DMS79 treated with DMSO at 0.1 percent for 48 hours (cell line): ENCODE measurements at regions not wholly inside any gene's neighbourhood (a gene's known extent, or its start where the extent isn't known, plus 50 kb on each side); places are given as distances from the start of the nearest gene placed in this dataset.

ENCODE experiments used
- DNase-seq: peaks from one replicate; lab custom pipeline; 2025; lab: John Stamatoyannopoulos, UW

GRCh38 chr12:19710811-19711793 lies 271.8 kb downstream of the AEBP2 start:
- DNase-seq: no peak

GRCh38 chr12:19712041-19712440 lies 272.7 kb downstream of the AEBP2 start:
- DNase-seq: no peak

GRCh38 chr12:19718401-19718800 lies 279.1 kb downstream of the AEBP2 start:
- DNase-seq: no peak

GRCh38 chr12:19719672-19720071 lies 280.4 kb downstream of the AEBP2 start:
- peak; percentile 73 for DNase-seq

- no peak for DNase-seq
Observed at GRCh38 chr12:19726122-19726521, 286.8 kb downstream of the AEBP2 start.

- no peak for DNase-seq
Observed at GRCh38 chr12:19726592-19726991, 287.3 kb downstream of the AEBP2 start.

DNA sequence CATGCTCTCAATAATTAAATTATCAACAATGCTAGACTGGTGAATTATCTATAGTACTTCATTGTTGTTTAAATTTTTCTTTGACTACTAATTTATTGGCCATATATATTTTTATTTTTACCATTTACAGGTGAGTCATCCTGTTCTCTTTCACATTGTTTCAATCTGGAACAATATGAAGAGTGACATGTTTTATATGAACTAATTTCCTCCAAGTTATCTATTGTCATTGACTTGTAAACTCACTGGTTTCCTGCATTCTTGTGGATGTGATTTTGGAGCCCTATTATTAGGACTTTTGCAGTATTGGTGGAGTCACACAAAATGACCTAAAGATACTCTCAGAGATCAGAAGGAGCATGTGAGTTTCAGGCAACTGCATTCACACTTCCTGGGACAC lies 297.7 kb downstream of the AEBP2 start:
- no peak for DNase-seq

DNA sequence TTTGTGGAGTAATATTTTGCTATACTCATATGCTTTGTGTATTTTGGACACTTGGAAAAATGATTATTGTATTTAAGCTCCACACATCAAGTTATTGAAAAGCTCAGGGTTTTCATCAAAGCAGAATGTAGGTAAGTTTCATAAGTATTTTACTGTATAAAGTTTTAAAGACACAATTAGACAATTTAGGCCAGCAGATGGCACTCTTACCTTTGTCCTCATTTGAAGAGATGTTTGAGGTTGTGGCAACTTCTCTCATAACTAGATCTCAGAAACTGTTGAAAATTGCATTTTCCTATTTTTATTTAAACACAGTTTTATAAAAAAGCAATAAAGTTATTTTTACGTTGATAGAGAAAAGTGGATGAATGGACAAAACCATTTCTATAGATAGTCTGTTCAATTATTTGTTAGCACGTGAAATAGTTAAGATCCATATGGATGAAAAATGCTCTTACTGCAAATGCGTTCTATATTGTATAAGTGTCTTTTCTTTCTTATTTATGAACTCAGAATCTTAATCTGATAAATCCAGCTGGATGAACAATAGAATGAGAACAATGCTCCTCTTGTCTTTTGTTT lies 300.0 kb downstream of the AEBP2 start:
- peak; percentile 15 for DNase-seq

DNA sequence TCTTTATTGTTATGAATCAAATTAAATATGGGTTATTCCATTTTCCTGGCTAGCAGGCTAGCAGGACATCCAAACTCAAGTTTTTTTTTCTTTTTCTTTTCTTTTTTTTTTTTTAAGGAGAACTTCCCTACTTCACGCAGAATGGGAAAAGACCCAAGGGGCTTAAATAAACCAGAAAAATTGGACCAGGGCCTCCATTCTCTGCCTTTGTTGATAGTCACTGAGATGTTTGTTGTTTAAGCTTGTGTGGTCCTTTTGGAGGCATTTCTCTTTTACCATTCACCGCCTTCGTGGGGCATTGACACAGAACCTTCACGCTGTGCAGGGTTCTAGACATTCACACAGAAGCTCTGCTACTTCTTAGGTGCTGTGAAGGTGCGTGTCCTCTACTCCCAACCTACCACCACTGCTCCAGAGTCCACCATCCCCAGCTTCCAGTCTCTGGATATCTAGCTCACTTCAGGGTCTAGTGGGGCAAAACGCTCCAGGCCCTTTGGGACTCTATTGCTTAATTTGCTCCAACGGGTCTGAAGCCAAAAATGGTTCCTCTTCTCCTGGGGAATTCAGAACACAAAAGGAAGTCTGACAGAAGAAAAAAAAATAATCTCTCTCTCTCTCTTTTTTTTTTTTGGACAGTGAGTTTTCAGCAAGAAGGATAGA lies 301.3 kb downstream of the AEBP2 start:
- DNase-seq: no peak

DNA sequence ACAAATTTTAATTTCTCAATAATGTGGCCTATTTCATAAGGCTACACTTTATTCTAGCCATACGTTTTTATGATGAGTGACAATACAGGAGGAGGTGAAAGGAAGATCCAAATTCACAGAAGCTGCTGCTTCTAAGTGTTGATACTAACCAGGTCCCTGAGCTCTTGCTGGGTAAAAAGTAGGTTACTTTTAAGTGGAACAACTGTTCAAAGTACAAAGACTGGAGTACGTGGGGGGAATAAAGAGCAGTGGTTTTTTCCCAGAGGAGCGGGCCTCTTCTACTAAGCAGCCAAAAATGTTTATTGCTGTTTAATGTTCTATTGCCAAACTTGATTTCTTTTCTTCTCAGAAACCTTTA lies 301.8 kb downstream of the AEBP2 start:
- no peak for DNase-seq

- no peak for DNase-seq
Observed at GRCh38 chr12:19744705-19745218, 305.5 kb downstream of the AEBP2 start.

- no peak for DNase-seq
Observed at GRCh38 chr12:19746471-19746870, 307.2 kb downstream of the AEBP2 start.

DNA sequence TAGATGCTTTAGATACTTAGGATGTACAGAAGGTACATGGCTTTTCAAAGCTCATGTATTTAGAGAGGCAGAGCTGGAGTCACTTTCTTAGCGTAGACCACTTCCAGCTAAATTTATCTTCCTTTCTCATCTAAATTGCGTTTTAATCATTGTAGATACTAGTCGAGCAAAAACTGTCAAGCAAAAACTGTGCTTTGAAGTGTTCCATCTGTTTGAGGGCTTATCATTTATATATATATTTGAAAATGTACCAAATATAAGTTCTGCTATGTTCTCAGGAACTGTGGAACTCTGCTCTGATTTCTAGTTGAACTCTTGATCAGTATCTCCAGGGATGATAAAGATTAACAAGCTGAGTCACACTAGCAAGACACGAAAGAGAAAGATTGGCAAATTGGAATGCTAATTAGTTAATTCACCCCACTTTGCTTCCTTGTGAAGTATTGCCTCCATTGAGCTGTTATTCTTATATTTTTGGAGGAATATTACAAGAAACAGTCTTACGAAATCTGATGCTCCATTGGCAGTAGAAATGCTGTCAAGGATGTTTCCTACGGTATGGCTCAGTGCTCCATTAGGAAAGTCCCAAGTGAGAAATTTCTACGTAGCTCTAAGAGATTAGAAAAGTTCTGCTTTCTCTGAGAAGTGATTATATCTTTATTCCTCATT lies 310.7 kb downstream of the AEBP2 start:
- no peak for DNase-seq

GRCh38 chr12:19751078-19751477 lies 311.8 kb downstream of the AEBP2 start:
- no peak for DNase-seq

DNA sequence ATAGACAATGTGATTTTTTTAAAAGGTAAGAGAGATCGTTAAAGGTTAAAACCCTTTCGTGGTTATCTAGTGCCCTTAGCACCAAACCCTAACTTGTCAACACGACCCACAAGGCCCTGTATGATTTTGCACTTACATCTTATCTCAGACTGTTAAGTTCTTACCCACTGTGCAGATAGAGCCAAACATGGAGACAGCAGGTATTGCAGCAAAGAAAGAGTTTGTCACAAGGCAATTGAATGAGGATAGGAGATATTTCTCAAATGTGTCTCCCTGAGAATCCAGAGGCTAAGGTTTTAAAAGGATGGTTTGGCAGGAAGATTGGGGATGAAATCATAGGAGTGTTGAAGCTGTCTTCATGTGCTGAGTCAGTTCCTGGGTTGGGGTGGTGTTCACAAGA lies 313.4 kb downstream of the AEBP2 start:
- DNase-seq: no peak

DNA sequence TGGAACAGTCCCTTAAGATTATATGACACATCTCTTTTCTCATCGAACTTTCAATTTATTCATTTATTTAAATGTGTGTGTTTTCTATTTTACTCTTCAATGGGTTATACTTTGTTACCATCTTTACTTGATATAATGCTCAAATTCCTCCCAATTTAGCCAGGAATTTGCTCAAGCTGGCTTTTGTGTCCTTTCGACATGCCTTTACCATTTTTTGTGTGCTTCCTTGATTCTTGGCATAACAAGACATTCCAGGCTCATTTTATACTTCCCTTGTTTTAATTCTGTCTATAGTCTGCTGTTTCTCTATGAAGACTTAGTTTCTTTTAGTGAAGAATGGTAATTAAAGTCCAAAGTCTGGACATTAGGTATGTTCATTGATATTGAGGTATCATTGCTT lies 315.8 kb downstream of the AEBP2 start:
- DNase-seq: no peak

GRCh38 chr12:19757317-19757877 lies 318.1 kb downstream of the AEBP2 start:
- DNase-seq: peak; percentile 2

DNA sequence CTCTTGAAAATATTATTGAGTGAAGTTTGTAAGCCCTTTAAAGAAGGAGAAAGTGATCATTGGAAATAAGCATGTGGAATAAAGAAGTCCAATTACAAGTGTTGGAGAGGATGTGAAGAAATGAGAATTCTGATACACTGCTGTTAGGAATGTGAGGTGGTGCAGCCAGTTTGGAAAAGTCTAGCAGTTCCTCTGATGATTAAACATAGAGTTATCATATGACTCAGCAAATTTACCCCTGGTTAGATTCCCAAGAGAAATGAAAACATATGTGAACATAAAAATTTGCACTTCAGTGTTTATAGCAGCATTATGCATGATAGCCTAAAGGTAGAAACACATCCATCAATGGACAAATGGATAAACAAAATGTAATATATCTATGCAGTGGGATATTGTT lies 319.9 kb downstream of the AEBP2 start:
- DNase-seq: no peak

GRCh38 chr12:19760611-19761010 lies 321.3 kb downstream of the AEBP2 start:
- no peak for DNase-seq

GRCh38 chr12:19761463-19761862 lies 322.2 kb downstream of the AEBP2 start:
- DNase-seq: no peak

- DNase-seq: no peak
Observed at GRCh38 chr12:19763488-19763887, 324.2 kb downstream of the AEBP2 start.

GRCh38 chr12:19764408-19764807 lies 325.1 kb downstream of the AEBP2 start:
- DNase-seq: no peak
